MM.1S (cell line): ENCODE measurements at regions not wholly inside any gene's neighbourhood (a gene's known extent, or its start where the extent isn't known, plus 50 kb on each side); places are given as distances from the start of the nearest gene placed in this dataset.

Experiments used
- DNase-seq: peaks from one replicate; pipeline ENCODE4 v3.0.0-alpha.2; 2015
- H2AFZ ChIP-seq: fragments of 300-600 bp; sonication (generic); 2 replicates; pipeline ENCODE4 v1.6.0; 2016; ENCODE audit warnings: antibody characterized with exemption, low read length
- H3F3A ChIP-seq: fragments of 300-600 bp; sonication (generic); 2 replicates; pipeline ENCODE4 v1.6.1; 2016; ENCODE audit warnings: mild to moderate bottlenecking, antibody characterized with exemption, low read length, moderate library complexity, mixed read lengths; ENCODE audit not compliant: insufficient read depth
- H3K27ac ChIP-seq: fragments of 300-600 bp; sonication (generic); 2 replicates; pipeline ENCODE4 v1.5.1; 2016; ENCODE audit warnings: mild to moderate bottlenecking, low read length
- H3K27me3 ChIP-seq: fragments of 300-600 bp; sonication (generic); replicated peaks from 2 replicates; pipeline ENCODE4 v1.6.0; 2016; ENCODE audit warnings: low read length; ENCODE audit not compliant: insufficient read depth
- H3K36me3 ChIP-seq: fragments of 300-600 bp; sonication (generic); replicated peaks from 2 replicates; pipeline ENCODE4 v1.6.1; 2016; ENCODE audit warnings: mild to moderate bottlenecking, low read length, mixed read lengths; ENCODE audit not compliant: insufficient read depth
- H3K4me1 ChIP-seq: fragments of 300-600 bp; sonication (generic); 2 replicates; pipeline ENCODE4 v1.6.1; 2016; ENCODE audit warnings: low read length, mixed read lengths
- H3K4me2 ChIP-seq: fragments of 300-600 bp; sonication (generic); 2 replicates; pipeline ENCODE4 v1.6.0; 2016; ENCODE audit warnings: low read depth, low read length
- H3K4me3 ChIP-seq: fragments of 300-600 bp; sonication (generic); 2 replicates; pipeline ENCODE4 v1.5.1; 2016; ENCODE audit warnings: low read length, mixed read lengths
- H3K79me2 ChIP-seq: fragments of 300-600 bp; sonication (generic); 2 replicates; pipeline ENCODE4 v1.6.1; 2016; ENCODE audit warnings: mixed run types, low read length, mixed read lengths
- H3K9ac ChIP-seq: fragments of 300-600 bp; sonication (generic); 2 replicates; pipeline ENCODE4 v1.6.1; 2016; ENCODE audit warnings: low read length, mixed read lengths
- H3K9me2 ChIP-seq: fragments of 300-600 bp; sonication (generic); replicated peaks from 2 replicates; pipeline ENCODE4 v1.6.1; 2016; ENCODE audit warnings: mild to moderate bottlenecking, low read length, mixed read lengths; ENCODE audit not compliant: insufficient read depth
- H3K9me3 ChIP-seq: fragments of 300-600 bp; sonication (generic); replicated peaks from 2 replicates; pipeline ENCODE4 v1.6.1; 2016; ENCODE audit warnings: mild to moderate bottlenecking, low read length, mixed read lengths; ENCODE audit not compliant: insufficient read depth
- H4K20me1 ChIP-seq: fragments of 300-600 bp; sonication (generic); 2 replicates; pipeline ENCODE4 v1.6.1; 2016; ENCODE audit warnings: mild to moderate bottlenecking, low read length, moderate library complexity, mixed read lengths; ENCODE audit not compliant: insufficient read depth
- EZH2 ChIP-seq: fragments of 300-600 bp; sonication (generic); optimal IDR thresholded peaks from 2 replicates; pipeline ENCODE3; 2017; ENCODE audit warnings: low read depth, mild to moderate bottlenecking, antibody characterized with exemption, low read length, mixed read lengths
- EZH2phosphoT487 ChIP-seq: fragments of 300-600 bp; sonication (generic); IDR thresholded peaks from 2 replicates; pipeline ENCODE4 v1.6.1; 2018; ENCODE audit warnings: antibody characterized with exemption, low read length
- TF ChIP-seq, protein P1 (sequence below): fragments of 300-600 bp; sonication (generic); IDR thresholded peaks from 2 replicates; pipeline ENCODE4 v1.5.1; 2016; ENCODE audit warnings: antibody characterized with exemption, low read length, mixed read lengths

GRCh38 chr11:119483341-119483880 is 60.4 kb upstream of the THY1 start:
- Histone ChIP-seq H3K4me2 (no peak overlapping the region), H3K9me3 (no peaks in the 10 kb centered on the region), H3K4me1 (no peaks in the 10 kb centered on the region), H3K4me3 (no peak overlapping the region), H3K9me2 (no peaks in the 10 kb centered on the region), H3K79me2 (no peaks in the 10 kb centered on the region), H3K27ac (no peak overlapping the region), H4K20me1 (no peaks in the 10 kb centered on the region), H2AFZ (no peak overlapping the region), H3K9ac (no peak overlapping the region), H3F3A (no peaks in the 10 kb centered on the region), H3K36me3 (no peaks in the 10 kb centered on the region), H3K27me3 (peaks cover 14% of the 10 kb centered on the region; the same call in 1 of the 2 replicates)
- DNase-seq, result no peak
- TF ChIP-seq EZH2, result no peak
- TF ChIP-seq EZH2phosphoT487, result no peak

GRCh38 chr11:119482521-119483011 is 59.6 kb upstream of the THY1 start:
- DNase-seq, result no peak
- TF ChIP-seq, protein P1, sequence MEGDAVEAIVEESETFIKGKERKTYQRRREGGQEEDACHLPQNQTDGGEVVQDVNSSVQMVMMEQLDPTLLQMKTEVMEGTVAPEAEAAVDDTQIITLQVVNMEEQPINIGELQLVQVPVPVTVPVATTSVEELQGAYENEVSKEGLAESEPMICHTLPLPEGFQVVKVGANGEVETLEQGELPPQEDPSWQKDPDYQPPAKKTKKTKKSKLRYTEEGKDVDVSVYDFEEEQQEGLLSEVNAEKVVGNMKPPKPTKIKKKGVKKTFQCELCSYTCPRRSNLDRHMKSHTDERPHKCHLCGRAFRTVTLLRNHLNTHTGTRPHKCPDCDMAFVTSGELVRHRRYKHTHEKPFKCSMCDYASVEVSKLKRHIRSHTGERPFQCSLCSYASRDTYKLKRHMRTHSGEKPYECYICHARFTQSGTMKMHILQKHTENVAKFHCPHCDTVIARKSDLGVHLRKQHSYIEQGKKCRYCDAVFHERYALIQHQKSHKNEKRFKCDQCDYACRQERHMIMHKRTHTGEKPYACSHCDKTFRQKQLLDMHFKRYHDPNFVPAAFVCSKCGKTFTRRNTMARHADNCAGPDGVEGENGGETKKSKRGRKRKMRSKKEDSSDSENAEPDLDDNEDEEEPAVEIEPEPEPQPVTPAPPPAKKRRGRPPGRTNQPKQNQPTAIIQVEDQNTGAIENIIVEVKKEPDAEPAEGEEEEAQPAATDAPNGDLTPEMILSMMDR, result no peak
- TF ChIP-seq EZH2phosphoT487 (no peak), EZH2 (no peak)
- no peaks in the 10 kb centered on the region for H3K36me3 ChIP-seq

GRCh38 chr11:119481667-119482400 is 58.9 kb upstream of the THY1 start:
- TF ChIP-seq, protein P1, result no peak
- no peak for TF ChIP-seq EZH2
- no peak for TF ChIP-seq EZH2phosphoT487
- Histone ChIP-seq H3K36me3 (no peaks in the 10 kb centered on the region), H3K4me3 (no peak overlapping the region), H3K9me2 (no peaks in the 10 kb centered on the region), H3K27me3 (0 out of 2 replicates have a peak, but pooled peaks cover 10% of the 10 kb centered on the region), H3K27ac (no peak overlapping the region), H3F3A (no peaks in the 10 kb centered on the region), H4K20me1 (no peaks in the 10 kb centered on the region), H3K79me2 (no peaks in the 10 kb centered on the region), H2AFZ (0 out of 2 replicates have a peak overlapping the region, but pooled peaks have one; percentile 10), H3K4me1 (no peaks in the 10 kb centered on the region), H3K9ac (no peak overlapping the region), H3K4me2 (peak overlapping the region; percentile 58), H3K9me3 (no peaks in the 10 kb centered on the region)
- no peak for DNase-seq

More at GRCh38 chr11:119482521-119483011, 59.6 kb upstream of the THY1 start:
- Histone ChIP-seq H3K9me2 (no peaks in the 10 kb centered on the region), H3F3A (no peaks in the 10 kb centered on the region), H2AFZ (no peak overlapping the region), H3K9me3 (no peaks in the 10 kb centered on the region), H3K79me2 (no peaks in the 10 kb centered on the region), H3K4me1 (no peaks in the 10 kb centered on the region), H3K27me3 (0 out of 2 replicates have a peak, but pooled peaks cover 14% of the 10 kb centered on the region), H3K4me2 (no peak overlapping the region), H3K4me3 (no peak overlapping the region), H3K27ac (no peak overlapping the region), H3K9ac (no peak overlapping the region), H4K20me1 (no peaks in the 10 kb centered on the region)
